NCI-H1694 treated with DMSO at 0.1 percent for 48 hours (cell line): ENCODE measurements at regions not wholly inside any gene's neighbourhood (a gene's known extent, or its start where the extent isn't known, plus 50 kb on each side); places are given as distances from the start of the nearest gene placed in this dataset.
"Not testable (repeated sequence)": the region's sequence is repeated elsewhere in the genome, so short reads cannot be mapped to it uniquely, and the experiment has no call there.

Source experiments
- DNase-seq: peaks from one replicate; lab custom pipeline; 2025; lab: John Stamatoyannopoulos, UW

GRCh38 chr18:51248685-51249084 lies 51.2 kb upstream of the MEX3C start:
- DNase-seq: no peak

- no peak for DNase-seq
These were observed 52.5 kb upstream of the MEX3C start for GRCh38 chr18:51250006-51250405.

- DNase-seq: no peak
These were observed 53.1 kb upstream of the MEX3C start for GRCh38 chr18:51250458-51251024.

- no peak for DNase-seq
These were observed 54.1 kb upstream of the MEX3C start for GRCh38 chr18:51251625-51252024.

GRCh38 chr18:51253476-51253875 lies 56.0 kb upstream of the MEX3C start:
- DNase-seq: no peak

GRCh38 chr18:51255693-51256092 lies 58.2 kb upstream of the MEX3C start:
- no peak for DNase-seq

GRCh38 chr18:51257150-51257549 lies 59.7 kb upstream of the MEX3C start:
- no peak for DNase-seq

GRCh38 chr18:51260118-51260517 lies 62.6 kb upstream of the MEX3C start:
- DNase-seq: no peak

- not testable (repeated sequence) for DNase-seq
These were observed 68.6 kb upstream of the MEX3C start for GRCh38 chr18:51266077-51266476.

GRCh38 chr18:51266773-51267172 lies 69.3 kb upstream of the MEX3C start:
- no peak for DNase-seq

- no peak for DNase-seq
These were observed 76.0 kb upstream of the MEX3C start for GRCh38 chr18:51273437-51273836.

- DNase-seq: no peak
These were observed 78.4 kb upstream of the MEX3C start for GRCh38 chr18:51275712-51276476.

GRCh38 chr18:51278045-51278649 lies 80.7 kb upstream of the MEX3C start:
- DNase-seq: no peak

- DNase-seq: no peak
These were observed 82.0 kb upstream of the MEX3C start for GRCh38 chr18:51279367-51279984.

- no peak for DNase-seq
These were observed 90.5 kb upstream of the MEX3C start for GRCh38 chr18:51287818-51288508.

- DNase-seq: no peak
These were observed 91.1 kb upstream of the MEX3C start for GRCh38 chr18:51288582-51288981.

- no peak for DNase-seq
These were observed 93.4 kb upstream of the MEX3C start for GRCh38 chr18:51290860-51291259.

GRCh38 chr18:51300912-51301311 lies 103.4 kb upstream of the MEX3C start:
- no peak for DNase-seq

- DNase-seq: no peak
These were observed 103.9 kb upstream of the MEX3C start for GRCh38 chr18:51301376-51301775.

GRCh38 chr18:51316677-51317076 lies 119.2 kb upstream of the MEX3C start:
- DNase-seq: no peak

GRCh38 chr18:51321696-51322095 lies 124.2 kb upstream of the MEX3C start:
- DNase-seq: no peak

GRCh38 chr18:51323961-51324360 lies 126.5 kb upstream of the MEX3C start:
- no peak for DNase-seq
